IPS-20b (cell line): ENCODE measurements at regions not wholly inside any gene's neighbourhood (a gene's known extent, or its start where the extent isn't known, plus 50 kb on each side); places are given as distances from the start of the nearest gene placed in this dataset.
A peak's percentile ranks its signal among the peaks of the same experiment; 100 is the strongest.

ENCODE experiments used
- H3K27ac ChIP-seq: one replicate; pipeline ENCODE4 v1.5.1; 2013; ENCODE audit warnings: low read length
- H3K27me3 ChIP-seq: 2 replicates; pipeline ENCODE4 v1.6.1; 2013; ENCODE audit warnings: mild to moderate bottlenecking, low read length, inconsistent platforms; ENCODE audit not compliant: insufficient read depth
- H3K36me3 ChIP-seq: 2 replicates; pipeline ENCODE4 v1.6.1; 2013; ENCODE audit warnings: low read depth, mild to moderate bottlenecking, inconsistent platforms, low read length, moderate library complexity; ENCODE audit not compliant: insufficient read depth
- H3K4me1 ChIP-seq: 2 replicates; pipeline ENCODE4 v1.6.1; 2013; ENCODE audit warnings: mild to moderate bottlenecking, control low read depth, inconsistent platforms, low read length, moderate library complexity; ENCODE audit not compliant: insufficient read depth
- H3K4me3 ChIP-seq: 2 replicates; pipeline ENCODE4 v1.5.1; 2013; ENCODE audit warnings: mild to moderate bottlenecking, low read length, inconsistent platforms
- H3K9ac ChIP-seq: 2 replicates; pipeline ENCODE4 v1.6.1; 2013; ENCODE audit warnings: low read depth, mild to moderate bottlenecking, inconsistent platforms, low read length, moderate library complexity
- H3K9me3 ChIP-seq: 2 replicates; pipeline ENCODE4 v1.6.1; 2013; ENCODE audit warnings: mild to moderate bottlenecking, low read depth, low read length, inconsistent platforms; ENCODE audit not compliant: insufficient read depth

- Histone ChIP-seq H3K27me3 (0 out of 2 replicates have a peak, but pooled peaks cover 3% of the 10 kb centered on the region), H3K4me3 (no peak overlapping the region), H3K9me3 (no peaks in the 10 kb centered on the region), H3K36me3 (no peaks in the 10 kb centered on the region), H3K9ac (no peak overlapping the region), H3K27ac (no peak overlapping the region), H3K4me1 (peaks cover 12% of the 10 kb centered on the region; the same call in 1 of the 2 replicates)
Measured at GRCh38 chr13:110811008-110811720, 97.7 kb downstream of the ING1 start.

DNA sequence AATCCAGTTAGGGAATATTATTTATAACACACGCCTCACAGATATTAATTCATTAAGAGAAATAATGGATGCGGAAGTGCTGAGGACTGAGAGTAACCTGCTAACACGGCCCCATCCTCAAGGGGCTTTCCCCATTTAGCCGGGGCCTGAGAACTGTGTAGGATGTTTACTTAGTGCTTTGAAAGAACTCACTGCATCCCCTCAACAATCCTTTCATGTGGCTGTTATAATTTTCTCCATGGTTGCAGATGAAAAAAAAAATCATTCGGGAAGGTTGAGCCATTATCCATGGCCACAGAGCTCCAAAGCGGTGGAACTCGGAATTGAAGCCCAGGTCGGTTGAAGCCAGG, 98.2 kb downstream of the ING1 start:
- Histone ChIP-seq H3K9me3 (no peaks in the 10 kb centered on the region), H3K4me1 (peaks cover 12% of the 10 kb centered on the region; the same call in 1 of the 2 replicates), H3K27ac (no peak overlapping the region), H3K27me3 (0 out of 2 replicates have a peak, but pooled peaks cover 3% of the 10 kb centered on the region), H3K36me3 (no peaks in the 10 kb centered on the region), H3K9ac (no peak overlapping the region), H3K4me3 (no peak overlapping the region)

- H3K9ac ChIP-seq, result no peak overlapping the region
Measured at GRCh38 chr13:110812121-110812868, 98.8 kb downstream of the ING1 start.

GRCh38 chr13:110812869-110813645, 99.6 kb downstream of the ING1 start:
- Histone ChIP-seq H3K36me3 (no peaks in the 10 kb centered on the region), H3K4me1 (peaks cover 12% of the 10 kb centered on the region; the same call in 1 of the 2 replicates), H3K9me3 (no peaks in the 10 kb centered on the region), H3K9ac (no peak overlapping the region), H3K27ac (no peak overlapping the region), H3K4me3 (no peak overlapping the region), H3K27me3 (0 out of 2 replicates have a peak, but pooled peaks cover 3% of the 10 kb centered on the region)

More at GRCh38 chr13:110812121-110812868, 98.8 kb downstream of the ING1 start:
- H3K4me3 ChIP-seq, result no peak overlapping the region
- no peak overlapping the region for H3K27ac ChIP-seq
- H3K27me3 ChIP-seq, result 0 out of 2 replicates have a peak, but pooled peaks cover 3% of the 10 kb centered on the region
- H3K4me1 ChIP-seq, result peaks cover 12% of the 10 kb centered on the region; the same call in 1 of the 2 replicates
- no peaks in the 10 kb centered on the region for H3K9me3 ChIP-seq
- H3K36me3 ChIP-seq, result no peaks in the 10 kb centered on the region

GRCh38 chr13:110813646-110814624, 100.4 kb downstream of the ING1 start:
- Histone ChIP-seq H3K9me3 (no peaks in the 10 kb centered on the region), H3K9ac (no peak overlapping the region), H3K27me3 (0 out of 2 replicates have a peak, but pooled peaks cover 3% of the 10 kb centered on the region), H3K36me3 (no peaks in the 10 kb centered on the region), H3K27ac (no peak overlapping the region), H3K4me1 (peaks cover 8% of the 10 kb centered on the region; the same call in 1 of the 2 replicates), H3K4me3 (no peak overlapping the region)

- Histone ChIP-seq H3K9ac (no peak overlapping the region), H3K36me3 (no peaks in the 10 kb centered on the region), H3K4me3 (no peak overlapping the region), H3K4me1 (no peaks in the 10 kb centered on the region; the same call in 1 of the 2 replicates), H3K27me3 (0 out of 2 replicates have a peak, but pooled peaks cover 3% of the 10 kb centered on the region), H3K9me3 (no peaks in the 10 kb centered on the region), H3K27ac (no peak overlapping the region)
Measured at GRCh38 chr13:110815471-110816204, 99.2 kb downstream of the ANKRD10 start.

- Histone ChIP-seq H3K9me3 (no peaks in the 10 kb centered on the region), H3K27ac (no peak overlapping the region), H3K4me3 (no peak overlapping the region), H3K4me1 (no peaks in the 10 kb centered on the region), H3K27me3 (0 out of 2 replicates have a peak, but pooled peaks cover 3% of the 10 kb centered on the region), H3K36me3 (no peaks in the 10 kb centered on the region), H3K9ac (no peak overlapping the region)
Measured at GRCh38 chr13:110816500-110816899, 98.4 kb downstream of the ANKRD10 start.

DNA sequence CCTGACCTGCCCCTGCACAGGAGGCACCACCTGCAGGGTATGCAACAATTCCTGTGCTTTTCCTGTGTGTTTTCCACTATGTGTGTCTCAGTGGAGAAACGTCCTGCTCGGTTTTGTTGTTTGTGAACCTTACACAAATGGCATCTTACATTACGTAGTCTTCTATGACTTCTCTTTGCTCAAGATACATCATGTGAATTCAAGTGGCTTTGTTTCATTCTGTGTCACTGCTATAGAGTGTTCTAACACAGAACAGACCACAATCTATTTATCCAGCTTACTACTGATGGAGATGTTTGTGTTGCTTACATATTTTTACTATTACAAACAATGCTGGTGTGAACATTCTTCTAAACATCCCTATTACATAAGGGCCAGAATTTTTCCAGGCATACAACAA, 97.7 kb downstream of the ANKRD10 start:
- no peak overlapping the region for H3K9ac ChIP-seq
- no peaks in the 10 kb centered on the region for H3K27me3 ChIP-seq
- H3K4me3 ChIP-seq, result no peak overlapping the region
- H3K36me3 ChIP-seq, result no peaks in the 10 kb centered on the region
- H3K4me1 ChIP-seq, result no peaks in the 10 kb centered on the region
- H3K27ac ChIP-seq, result no peak overlapping the region
- no peaks in the 10 kb centered on the region for H3K9me3 ChIP-seq

- no peaks in the 10 kb centered on the region for H3K27me3 ChIP-seq
- no peak overlapping the region for H3K4me3 ChIP-seq
- H3K36me3 ChIP-seq, result no peaks in the 10 kb centered on the region
- no peak overlapping the region for H3K9ac ChIP-seq
- H3K27ac ChIP-seq, result no peak overlapping the region
- H3K9me3 ChIP-seq, result no peaks in the 10 kb centered on the region
- H3K4me1 ChIP-seq, result no peaks in the 10 kb centered on the region
Measured at GRCh38 chr13:110818747-110819146, 96.1 kb downstream of the ANKRD10 start.

DNA sequence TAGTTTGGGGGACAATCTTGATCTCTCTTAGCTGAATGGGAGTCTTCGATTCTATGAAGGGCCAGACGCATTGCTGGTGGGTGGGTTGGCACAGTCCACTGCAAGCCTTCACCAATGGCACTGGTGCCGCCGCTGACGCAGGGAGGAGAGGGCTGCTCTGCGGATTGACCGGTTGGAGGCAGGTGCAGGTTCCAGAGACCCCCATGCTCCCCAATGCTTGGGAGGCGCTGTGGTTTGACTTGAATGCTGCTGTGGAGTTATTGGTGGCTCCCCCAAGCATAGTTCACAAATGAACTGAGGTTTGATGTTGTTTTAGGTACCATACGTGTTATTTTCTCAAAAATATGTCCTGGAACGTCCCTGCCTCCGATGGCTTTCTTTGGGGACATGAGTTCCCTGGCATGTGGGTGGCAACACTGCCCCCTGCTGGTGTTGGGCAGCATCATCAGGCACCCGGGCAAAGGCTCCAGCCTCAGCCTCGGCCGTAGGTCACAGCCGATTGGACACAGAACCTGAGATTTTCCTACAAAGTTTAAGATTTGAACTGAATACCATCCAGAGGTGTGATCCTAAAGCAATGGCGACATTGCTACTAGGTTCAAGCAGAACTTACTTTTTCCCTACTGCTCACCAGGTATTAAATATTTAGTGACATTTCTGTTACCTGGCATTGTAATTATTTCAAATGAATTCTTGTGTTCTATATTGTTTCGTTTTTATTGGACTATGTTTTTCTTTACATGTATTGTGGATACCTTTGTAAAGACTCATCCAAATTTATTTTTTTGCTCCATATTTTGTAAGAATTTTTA, 95.5 kb downstream of the ANKRD10 start:
- Histone ChIP-seq H3K4me3 (peak overlapping the region; percentile 50; the same call in 1 of the 2 replicates), H3K4me1 (no peaks in the 10 kb centered on the region), H3K9ac (no peak overlapping the region), H3K36me3 (no peaks in the 10 kb centered on the region), H3K27me3 (no peaks in the 10 kb centered on the region), H3K27ac (no peak overlapping the region), H3K9me3 (no peaks in the 10 kb centered on the region)
